HCT116 (cell line): ENCODE measurements at regions not wholly inside any gene's neighbourhood (a gene's known extent, or its start where the extent isn't known, plus 50 kb on each side); places are given as distances from the start of the nearest gene placed in this dataset.

ENCODE experiments used
- ATAC-seq: fragments of 200-7000 bp; cut with Tn5 transposase; 2 replicates; pipeline ENCODE4 v1.9.1; 2020; ENCODE audit warnings: mild to moderate bottlenecking, moderate library complexity
- BruUV-seq: library from RNA; stranded (reverse); fragments of 400-500 nt; replicated peaks from 2 replicates; lab custom pipeline; 2021; lab: Mats Ljungman, UMichigan
- CTCF ChIA-PET: fragments of 300-600 bp; sonication (Branson Sonifier 250); formaldehyde crosslinking; loops from one replicate; lab custom pipeline; 2021; ENCODE audit warnings: antibody characterized with exemption; lab: Charles Lee
- POLR2A ChIA-PET: fragments of 300-600, 350-600 bp; sonication (Branson Sonifier 250); formaldehyde crosslinking; loops from one replicate; lab custom pipeline; 2021; ENCODE audit warnings: antibody characterized with exemption; lab: Charles Lee
- RAD21 ChIA-PET, 2 experiments: fragments of 300-600 bp; sonication (Branson Sonifier 250); formaldehyde crosslinking; loops; one replicate each; lab custom pipeline; 2023; ENCODE audit warnings: low total read pairs in 2 of 2; ENCODE audit not compliant: uncharacterized antibody in 2 of 2, unreplicated experiment in 2 of 2, low non-redundant PET in 1 of 2; lab: Charles Lee
- DNase-seq: peaks from one replicate; pipeline ENCODE4 v3.0.0-alpha.2; 2010; ENCODE audit warnings: low read depth, low spot score
- H2AFZ ChIP-seq: fragments of 200-600 bp; shearing (Covaris generic), sonication (generic); 2 replicates; pipeline ENCODE4 v1.6.1; 2017; ENCODE audit warnings: low read depth, mixed run types, mixed read lengths, antibody characterized with exemption, low read length; ENCODE audit not compliant: poor library complexity, severe bottlenecking
- H3K27ac ChIP-seq: 2 replicates; pipeline ENCODE4 v1.5.1; 2012; ENCODE audit warnings: low read depth, low read length
- H3K27me3 ChIP-seq: fragments of 200-600 bp; sonication (generic); 2 replicates; pipeline ENCODE4 v1.6.1; 2016; ENCODE audit warnings: mixed run types, low read length, mixed read lengths; ENCODE audit not compliant: insufficient read depth
- H3K36me3 ChIP-seq, 2 experiments: fragments of 200-500 bp in 1 of 2; fragments of 200-600 bp in 1 of 2; sonication (Bioruptor generic) in 1 of 2; sonication (generic) in 1 of 2; 2 replicates each; pipeline versions ENCODE4 v1.5.1 to v1.6.1; 2014 to 2016; ENCODE audit warnings: low read length in 2 of 2, inconsistent platforms in 1 of 2, mixed read lengths in 1 of 2, mixed run types in 1 of 2; ENCODE audit not compliant: insufficient read depth in 2 of 2, control insufficient read depth in 1 of 2
- H3K4me1 ChIP-seq, 2 experiments: fragments of 200-600 bp in 1 of 2; sonication (generic) in 1 of 2; 2 replicates each; pipeline versions ENCODE4 v1.5.1 to v1.6.1; 2012 to 2017; ENCODE audit warnings: low read length in 2 of 2, inconsistent platforms in 1 of 2, mild to moderate bottlenecking in 1 of 2, mixed read lengths in 1 of 2, mixed run types in 1 of 2, moderate library complexity in 1 of 2; ENCODE audit not compliant: insufficient read depth in 2 of 2, control insufficient read depth in 1 of 2
- H3K4me2 ChIP-seq: fragments of 200-600 bp; sonication (generic); 2 replicates; pipeline ENCODE4 v1.6.1; 2017; ENCODE audit warnings: mixed run types, low read length, mixed read lengths
- H3K4me3 ChIP-seq, 2 experiments: fragments of 200-600 bp in 1 of 2; sonication (generic) in 1 of 2; replicated peaks in 1 of 2; 2 replicates each; pipeline ENCODE4 v1.5.1; 2011 to 2016; ENCODE audit warnings: low read length in 2 of 2, control low read depth in 1 of 2, low read depth in 1 of 2, mild to moderate bottlenecking in 1 of 2, mixed read lengths in 1 of 2, mixed run types in 1 of 2
- H3K79me2 ChIP-seq: fragments of 200-600 bp; sonication (generic); 2 replicates; pipeline ENCODE4 v1.6.1; 2017; ENCODE audit warnings: mild to moderate bottlenecking, mixed run types, low read length, moderate library complexity, mixed read lengths; ENCODE audit not compliant: insufficient read depth
- H3K9ac ChIP-seq: fragments of 200-600 bp; sonication (generic); 2 replicates; pipeline ENCODE4 v1.6.1; 2016; ENCODE audit warnings: low read length, mixed read lengths
- H3K9me2 ChIP-seq: fragments of 200-600 bp; sonication (generic), shearing (Covaris generic); 2 replicates; pipeline ENCODE4 v1.6.1; 2017; ENCODE audit warnings: mixed run types, mild to moderate bottlenecking, moderate library complexity; ENCODE audit not compliant: insufficient read depth
- H3K9me3 ChIP-seq, 2 experiments: fragments of 200-500 bp in 1 of 2; fragments of 200-600 bp in 1 of 2; sonication (Bioruptor generic) in 1 of 2; sonication (generic) in 1 of 2; 2 replicates each; pipeline ENCODE4 v1.6.1; 2014 to 2017; ENCODE audit warnings: low read length in 2 of 2, mixed read lengths in 2 of 2, inconsistent platforms in 1 of 2, low read depth in 1 of 2, mild to moderate bottlenecking in 1 of 2, mixed run types in 1 of 2, moderate library complexity in 1 of 2; ENCODE audit not compliant: control insufficient read depth in 1 of 2, insufficient read depth in 1 of 2
- H4K20me1 ChIP-seq: fragments of 200-600 bp; sonication (generic), shearing (Covaris generic); 2 replicates; pipeline ENCODE4 v1.6.1; 2017; ENCODE audit warnings: mixed run types, mild to moderate bottlenecking, moderate library complexity; ENCODE audit not compliant: insufficient read depth
- CBX3 ChIP-seq: IDR thresholded peaks from 2 replicates; pipeline ENCODE4 v1.6.1; 2012; ENCODE audit warnings: low read depth
- CEBPB ChIP-seq: IDR thresholded peaks from 2 replicates; pipeline ENCODE4 v1.6.1; 2012; ENCODE audit warnings: low read depth
- EGR1 ChIP-seq: IDR thresholded peaks from 2 replicates; pipeline ENCODE4 v1.6.1; 2012; ENCODE audit warnings: low read depth
- ELF1 ChIP-seq: IDR thresholded peaks from 2 replicates; pipeline ENCODE4 v1.6.1; 2012; ENCODE audit warnings: low read depth, borderline replicate concordance
- EZH2phosphoT487 ChIP-seq: fragments of 200-600 bp; IDR thresholded peaks from 2 replicates; pipeline ENCODE4 v1.6.1; 2018; ENCODE audit warnings: antibody characterized with exemption, borderline replicate concordance
- FOSL1 ChIP-seq: IDR thresholded peaks from 2 replicates; pipeline ENCODE4 v1.6.1; 2012; ENCODE audit warnings: low read depth
- POLR2AphosphoS5 ChIP-seq: IDR thresholded peaks from 2 replicates; pipeline ENCODE4 v1.6.1; 2011; ENCODE audit warnings: mild to moderate bottlenecking, low read depth, low read length, moderate library complexity
- RAD21 ChIP-seq: IDR thresholded peaks from 2 replicates; pipeline ENCODE4 v1.6.1; 2012; ENCODE audit warnings: low read depth, mild to moderate bottlenecking
- YY1 ChIP-seq: IDR thresholded peaks from 2 replicates; pipeline ENCODE4 v1.6.1; 2011; ENCODE audit warnings: low read length, low read depth, moderate library complexity, mild to moderate bottlenecking; ENCODE audit not compliant: insufficient replicate concordance; ENCODE audit errors: extremely low read depth
- intact Hi-C: fragments of 100-400 bp; cut with micrococcal nuclease; formaldehyde crosslinking; loops from 2 replicates; pipeline ENCODE4 v1.10.0; 2022
- TF ChIP-seq, protein P1 (sequence below): IDR thresholded peaks from 2 replicates; pipeline ENCODE4 v1.6.1; 2012; ENCODE audit warnings: low read depth
- TF ChIP-seq, protein P2 (sequence below): IDR thresholded peaks from 2 replicates; pipeline ENCODE4 v1.6.1; 2012

DNA sequence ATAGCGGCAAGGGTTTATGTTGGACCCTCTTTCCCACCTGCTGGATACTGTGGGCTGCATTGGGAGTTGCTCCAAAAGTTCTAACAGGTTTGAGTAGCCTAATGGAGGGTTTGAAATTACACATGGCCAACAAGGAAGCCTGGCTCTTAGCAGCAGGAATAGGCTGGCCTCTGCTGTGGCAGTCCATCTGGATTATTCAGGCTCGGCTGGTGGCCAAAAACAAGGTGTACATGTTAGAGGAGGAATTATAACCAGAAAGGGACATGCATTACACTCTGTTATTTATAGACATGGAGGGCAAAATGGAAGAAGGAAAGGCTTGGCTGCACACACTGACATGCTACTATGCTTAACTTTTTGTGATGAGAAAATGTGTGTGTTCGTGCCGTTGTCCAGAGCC lies 61.1 kb upstream of the NRXN1 start:
- H3K4me3 ChIP-seq, result no peak overlapping the region
- no peak for TF ChIP-seq ELF1
- TF ChIP-seq, protein P1, sequence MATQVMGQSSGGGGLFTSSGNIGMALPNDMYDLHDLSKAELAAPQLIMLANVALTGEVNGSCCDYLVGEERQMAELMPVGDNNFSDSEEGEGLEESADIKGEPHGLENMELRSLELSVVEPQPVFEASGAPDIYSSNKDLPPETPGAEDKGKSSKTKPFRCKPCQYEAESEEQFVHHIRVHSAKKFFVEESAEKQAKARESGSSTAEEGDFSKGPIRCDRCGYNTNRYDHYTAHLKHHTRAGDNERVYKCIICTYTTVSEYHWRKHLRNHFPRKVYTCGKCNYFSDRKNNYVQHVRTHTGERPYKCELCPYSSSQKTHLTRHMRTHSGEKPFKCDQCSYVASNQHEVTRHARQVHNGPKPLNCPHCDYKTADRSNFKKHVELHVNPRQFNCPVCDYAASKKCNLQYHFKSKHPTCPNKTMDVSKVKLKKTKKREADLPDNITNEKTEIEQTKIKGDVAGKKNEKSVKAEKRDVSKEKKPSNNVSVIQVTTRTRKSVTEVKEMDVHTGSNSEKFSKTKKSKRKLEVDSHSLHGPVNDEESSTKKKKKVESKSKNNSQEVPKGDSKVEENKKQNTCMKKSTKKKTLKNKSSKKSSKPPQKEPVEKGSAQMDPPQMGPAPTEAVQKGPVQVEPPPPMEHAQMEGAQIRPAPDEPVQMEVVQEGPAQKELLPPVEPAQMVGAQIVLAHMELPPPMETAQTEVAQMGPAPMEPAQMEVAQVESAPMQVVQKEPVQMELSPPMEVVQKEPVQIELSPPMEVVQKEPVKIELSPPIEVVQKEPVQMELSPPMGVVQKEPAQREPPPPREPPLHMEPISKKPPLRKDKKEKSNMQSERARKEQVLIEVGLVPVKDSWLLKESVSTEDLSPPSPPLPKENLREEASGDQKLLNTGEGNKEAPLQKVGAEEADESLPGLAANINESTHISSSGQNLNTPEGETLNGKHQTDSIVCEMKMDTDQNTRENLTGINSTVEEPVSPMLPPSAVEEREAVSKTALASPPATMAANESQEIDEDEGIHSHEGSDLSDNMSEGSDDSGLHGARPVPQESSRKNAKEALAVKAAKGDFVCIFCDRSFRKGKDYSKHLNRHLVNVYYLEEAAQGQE, result no peak
- TF ChIP-seq POLR2AphosphoS5, result no peak
- no peak for TF ChIP-seq YY1
- TF ChIP-seq RAD21, result no peak
- TF ChIP-seq CEBPB, result no peak
- no peak for TF ChIP-seq FOSL1
- no peak for TF ChIP-seq EGR1
- no peak for TF ChIP-seq CBX3
- TF ChIP-seq, protein P2, sequence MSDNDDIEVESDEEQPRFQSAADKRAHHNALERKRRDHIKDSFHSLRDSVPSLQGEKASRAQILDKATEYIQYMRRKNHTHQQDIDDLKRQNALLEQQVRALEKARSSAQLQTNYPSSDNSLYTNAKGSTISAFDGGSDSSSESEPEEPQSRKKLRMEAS, result no peak
- TF ChIP-seq EZH2phosphoT487, result no peak
- TF ChIP-seq, all 23 proteins: peak for 0
- no peak for ATAC-seq

More for the DNA sequence above, 61.1 kb upstream of the NRXN1 start:
- no peaks in the 10 kb centered on the region for H3K27me3 ChIP-seq
- no TSS peak for BruUV-seq
- no peak overlapping the region for H3K9ac ChIP-seq
- no peaks in the 10 kb centered on the region for H3K79me2 ChIP-seq
- no peaks in the 10 kb centered on the region for H4K20me1 ChIP-seq
- no peaks in the 10 kb centered on the region for H3K4me1 ChIP-seq
- H3K9me2 ChIP-seq, result no peaks in the 10 kb centered on the region
- no peak for DNase-seq
- H2AFZ ChIP-seq, result no peak overlapping the region
- intact Hi-C loops, result no loop called here
- POLR2A ChIA-PET, result no interaction called here
- H3K36me3 ChIP-seq, result no peaks in the 10 kb centered on the region
- H3K4me2 ChIP-seq, result no peak overlapping the region
- RAD21 ChIA-PET, result no interaction called here
- CTCF ChIA-PET, result no interaction called here
- no peak overlapping the region for H3K27ac ChIP-seq
- no peaks in the 10 kb centered on the region for H3K9me3 ChIP-seq
